GM18909 (cell line): ENCODE measurements at regions not wholly inside any gene's neighbourhood (a gene's known extent, or its start where the extent isn't known, plus 50 kb on each side); places are given as distances from the start of the nearest gene placed in this dataset.

Experiments used
- ATAC-seq: cut with Tn5 transposase; IDR thresholded peaks from one replicate; pipeline ENCODE4 v1.9.1; 2021; ENCODE audit warnings: mild to moderate bottlenecking; ENCODE audit not compliant: unreplicated experiment, poor library complexity

- ATAC-seq: no peak
Measured at GRCh38 chr9:3733039-3733408, 207.2 kb upstream of the RFX3 start.

DNA sequence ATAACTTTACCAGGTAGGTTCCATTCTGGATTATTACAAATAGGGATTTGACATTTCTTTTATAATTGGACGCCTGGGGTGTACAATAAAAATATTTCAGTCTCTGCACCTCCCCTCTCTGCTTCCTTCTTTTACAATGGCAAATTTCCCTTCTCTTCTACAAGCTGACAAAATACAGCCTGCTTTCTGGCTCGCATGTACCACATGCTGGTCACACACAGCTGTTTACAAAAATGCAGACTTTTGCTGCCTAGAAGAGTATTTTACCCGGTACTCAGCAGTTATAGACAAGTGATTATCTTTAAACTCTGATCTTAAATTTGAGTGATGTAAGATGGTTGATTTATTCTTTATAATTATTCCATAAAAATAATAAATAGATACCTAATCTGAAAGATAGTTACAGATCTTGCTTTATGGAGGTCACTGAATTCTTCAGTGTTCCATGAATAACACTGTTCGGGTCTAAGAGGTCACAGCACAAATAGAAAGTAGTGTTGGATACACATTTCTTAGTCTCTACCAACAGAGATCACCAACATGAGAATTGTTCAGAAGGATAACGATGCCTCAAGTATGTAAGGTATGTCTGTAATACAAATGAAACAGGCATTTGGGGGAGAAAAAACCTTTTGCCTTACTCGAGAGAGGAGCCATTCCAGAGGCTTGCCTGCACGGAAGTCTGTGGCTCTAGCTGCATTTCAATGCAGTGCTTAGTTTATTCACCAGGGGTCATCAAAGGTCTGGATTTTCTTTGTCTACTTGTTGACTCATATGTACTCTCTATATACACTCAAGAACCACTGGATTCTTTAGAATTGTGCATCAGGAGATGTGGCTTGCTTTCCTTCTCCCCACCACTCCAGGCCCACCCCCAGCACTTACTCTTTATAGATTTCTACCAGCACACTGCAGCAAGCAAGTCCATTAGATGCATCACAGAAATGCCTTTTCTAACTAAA lies 206.6 kb upstream of the RFX3 start:
- ATAC-seq: peak; percentile 92

DNA sequence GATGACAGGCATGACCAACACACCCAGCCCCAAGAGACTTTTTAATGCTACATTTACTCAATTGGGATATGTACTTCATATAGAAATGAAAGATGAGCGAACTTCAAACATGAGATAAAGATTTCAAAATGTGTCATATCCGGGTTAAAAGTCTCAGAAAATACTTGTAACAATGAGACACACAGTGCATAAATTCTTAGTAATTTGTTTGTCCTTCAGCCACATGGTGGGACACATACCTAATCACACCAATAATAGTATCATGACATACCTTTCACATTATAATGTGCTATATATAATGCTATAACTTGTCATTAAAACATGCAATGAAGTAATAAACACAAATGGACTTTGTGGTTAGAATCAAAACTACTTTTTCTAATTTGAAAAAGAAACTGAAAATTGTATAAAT lies 204.7 kb upstream of the RFX3 start:
- ATAC-seq: no peak

DNA sequence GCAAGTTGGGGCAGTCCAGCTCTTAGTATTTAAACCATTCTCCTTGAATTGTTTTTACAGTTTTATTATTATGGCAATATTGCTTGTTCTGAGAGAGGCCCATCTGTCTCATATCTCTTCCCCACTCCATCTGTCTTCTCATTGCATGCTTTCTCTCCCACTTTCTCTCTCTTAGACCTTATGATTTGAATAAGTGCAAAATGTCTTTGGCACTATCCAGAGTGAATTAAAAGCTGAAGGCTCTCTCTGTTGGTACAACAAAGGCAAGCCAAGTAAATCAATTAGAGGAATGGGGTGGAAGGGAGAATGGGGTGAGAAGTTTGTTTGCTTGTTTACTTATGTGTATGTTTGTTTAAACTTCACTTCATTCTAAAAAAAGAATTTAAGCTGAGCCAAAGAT lies 195.3 kb upstream of the RFX3 start:
- no peak for ATAC-seq

GRCh38 chr9:3719286-3719685 lies 193.5 kb upstream of the RFX3 start:
- ATAC-seq: no peak

DNA sequence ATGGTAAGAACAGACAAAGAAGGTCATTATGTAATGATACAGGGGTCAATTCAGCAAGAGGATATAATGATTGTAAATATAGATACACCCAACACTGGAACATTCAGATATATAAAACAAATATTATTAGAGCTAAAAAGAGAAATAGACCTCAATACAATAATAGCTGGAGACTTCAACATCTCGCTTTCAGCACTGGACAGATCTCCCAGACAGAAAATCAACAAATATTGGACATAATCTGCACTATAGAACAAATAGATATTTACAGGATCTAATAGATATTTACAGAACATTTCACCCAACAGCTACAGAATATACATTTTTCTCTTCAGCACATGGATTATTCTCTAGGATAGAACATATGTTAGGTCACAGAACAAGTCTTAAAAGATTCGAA lies 190.6 kb upstream of the RFX3 start:
- ATAC-seq: no peak

- no peak for ATAC-seq
Measured at GRCh38 chr9:3708751-3709150, 182.9 kb upstream of the RFX3 start.

- no peak for ATAC-seq
Measured at GRCh38 chr9:3704890-3705289, 179.1 kb upstream of the RFX3 start.

DNA sequence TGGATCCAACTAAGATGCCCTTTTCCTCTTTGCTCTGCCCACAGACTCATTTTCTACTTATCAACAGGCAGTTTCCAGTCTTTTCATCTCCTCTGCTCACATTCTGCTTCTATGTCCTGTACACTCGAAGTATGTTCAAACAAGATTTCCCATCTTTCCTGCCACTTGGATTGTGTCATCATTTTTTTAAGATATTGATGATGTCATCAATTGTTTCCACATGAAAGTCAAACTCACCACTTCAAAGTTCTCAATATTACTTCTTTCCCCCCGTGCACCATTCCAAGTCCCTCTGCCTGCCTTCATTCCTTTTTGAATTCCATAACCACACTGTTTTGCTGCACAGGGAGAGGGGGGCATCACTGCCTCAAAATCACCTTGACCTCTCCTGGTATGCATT lies 175.0 kb upstream of the RFX3 start:
- ATAC-seq: no peak

DNA sequence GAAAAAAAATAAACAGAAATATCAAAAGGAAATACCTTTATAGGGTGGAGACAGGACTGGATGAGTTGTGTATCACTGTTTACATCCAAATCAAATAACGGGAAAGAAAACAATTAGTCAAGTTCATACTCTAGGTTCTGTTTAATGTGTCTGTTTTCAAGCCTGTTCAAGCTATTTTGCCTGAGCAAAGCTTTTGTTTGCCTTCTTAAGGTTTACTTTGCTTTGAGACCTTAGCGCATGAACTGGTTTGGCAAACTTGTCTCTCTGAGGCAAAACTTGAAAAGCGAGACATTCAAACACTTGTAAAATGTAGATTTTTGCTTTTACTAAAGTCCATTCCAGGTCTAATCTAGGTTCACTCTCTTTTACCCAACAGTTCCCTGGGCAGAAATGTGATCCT lies 174.1 kb upstream of the RFX3 start:
- no peak for ATAC-seq

GRCh38 chr9:3698531-3698930 lies 172.7 kb upstream of the RFX3 start:
- ATAC-seq: no peak

DNA sequence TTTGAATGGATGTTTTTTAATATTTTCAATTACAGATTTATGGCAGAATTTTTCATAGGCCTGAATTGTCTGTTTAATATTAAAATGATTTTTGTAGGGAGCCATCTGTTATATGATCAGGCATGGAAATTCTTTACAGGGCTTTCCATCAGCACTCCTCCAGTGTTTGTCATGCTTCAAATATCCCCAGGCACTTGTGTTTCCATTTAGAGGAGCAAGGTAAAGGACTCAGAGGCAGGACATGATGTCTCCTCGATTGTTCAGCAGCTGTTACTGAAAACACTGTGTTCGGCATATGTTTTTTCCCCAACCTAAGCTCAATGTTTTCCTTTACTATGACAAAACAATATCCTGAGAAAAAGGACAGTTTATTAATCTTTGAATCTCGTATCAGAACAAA lies 172.3 kb upstream of the RFX3 start:
- ATAC-seq: no peak

DNA sequence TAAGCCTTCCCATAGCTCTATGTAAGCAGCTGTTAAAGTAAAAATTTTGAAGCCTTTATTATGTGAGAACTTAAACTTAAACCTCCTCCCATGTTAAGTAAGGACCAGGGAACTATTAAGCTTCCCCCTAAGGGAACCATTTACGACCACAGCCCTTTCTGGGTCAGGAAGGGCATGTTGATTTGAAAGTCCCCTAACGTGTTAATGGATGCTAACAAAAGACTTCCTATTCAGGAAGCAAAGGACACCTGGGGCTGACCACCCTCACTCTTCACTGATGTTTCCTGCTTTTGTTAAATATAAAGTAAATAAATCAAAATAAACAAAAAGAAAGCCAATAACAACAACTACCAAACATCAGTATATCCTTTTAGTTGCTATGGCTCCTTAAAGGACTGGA lies 170.6 kb upstream of the RFX3 start:
- ATAC-seq: no peak

- ATAC-seq: no peak
Measured at GRCh38 chr9:3692606-3693005, 166.8 kb upstream of the RFX3 start.

DNA sequence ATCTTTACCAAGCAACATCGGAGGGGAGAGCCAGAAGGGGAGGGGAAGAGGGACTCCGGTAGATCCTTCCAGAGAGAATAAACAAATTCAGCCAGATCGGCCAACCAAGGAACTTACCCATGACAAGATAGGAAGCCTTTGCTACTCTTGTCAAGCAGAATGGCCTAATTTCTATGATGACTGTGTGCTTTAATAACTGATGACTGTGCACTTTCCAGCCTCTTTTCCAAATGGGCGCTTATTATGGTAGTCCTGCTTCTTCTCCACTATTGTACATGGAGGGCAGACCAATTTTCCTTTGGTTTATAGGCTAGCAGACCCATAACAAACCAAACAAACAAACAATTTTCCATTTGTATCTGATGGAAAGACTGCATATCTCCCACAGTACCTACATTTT lies 163.8 kb upstream of the RFX3 start:
- ATAC-seq: no peak

DNA sequence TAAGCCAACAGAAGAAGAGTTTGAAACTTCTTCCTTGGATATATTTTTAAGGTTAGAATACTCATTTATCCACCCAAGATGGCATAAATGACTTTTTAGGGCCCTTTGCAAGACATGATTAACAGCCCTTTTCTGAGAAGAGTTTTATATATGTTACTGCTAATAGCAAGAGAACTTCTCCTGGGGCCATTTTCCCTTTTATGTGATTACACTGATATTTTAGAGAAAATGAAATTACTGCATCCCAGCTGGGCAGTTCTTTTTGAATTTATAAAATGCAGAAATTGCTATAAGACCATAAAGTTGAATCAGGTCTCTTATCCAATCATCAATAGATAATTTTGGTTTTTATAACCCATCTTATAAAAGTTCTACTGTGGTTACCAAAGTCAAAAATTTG lies 161.3 kb upstream of the RFX3 start:
- no peak for ATAC-seq

- ATAC-seq: no peak
Measured at GRCh38 chr9:3682186-3682585, 156.4 kb upstream of the RFX3 start.

DNA sequence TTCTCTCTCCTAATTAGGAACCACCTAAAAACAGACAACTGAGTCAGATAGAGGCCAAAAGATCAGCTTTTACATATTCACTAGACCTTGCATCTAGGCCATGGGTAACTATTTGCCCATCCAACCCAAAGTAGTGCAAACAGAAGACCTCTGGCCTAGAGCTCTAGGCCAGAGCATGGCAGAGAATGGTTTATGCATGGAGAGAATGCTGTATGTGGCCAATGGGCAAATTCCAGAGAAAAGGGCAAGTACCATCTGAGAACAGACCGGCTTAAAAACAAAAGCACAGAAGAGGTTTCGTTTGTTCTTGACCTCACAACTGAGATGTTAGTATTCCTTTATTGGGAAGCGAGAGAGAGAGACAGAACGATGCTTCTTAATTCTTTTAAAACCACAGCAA lies 151.7 kb upstream of the RFX3 start:
- no peak for ATAC-seq

- no peak for ATAC-seq
Measured at GRCh38 chr9:3676766-3677165, 151.0 kb upstream of the RFX3 start.

DNA sequence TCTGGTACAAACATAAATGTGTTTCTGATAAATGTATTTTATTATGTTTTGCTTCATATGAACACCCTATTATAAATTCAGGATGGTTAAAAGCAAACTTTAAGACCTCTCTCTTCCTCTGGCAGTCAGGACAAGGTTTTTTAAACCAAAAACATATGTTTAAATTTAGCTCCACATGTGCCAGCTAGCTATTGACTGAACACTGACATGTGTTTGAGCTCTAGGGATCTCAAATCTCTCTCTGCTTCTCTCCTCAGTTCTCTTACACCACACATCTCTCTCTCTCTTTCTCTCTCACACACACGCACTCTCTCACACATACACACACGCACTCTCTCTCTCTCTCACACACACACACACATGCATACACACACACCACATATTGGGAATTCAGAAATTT lies 150.1 kb upstream of the RFX3 start:
- ATAC-seq: no peak

GRCh38 chr9:3674561-3674960 lies 148.8 kb upstream of the RFX3 start:
- ATAC-seq: no peak

DNA sequence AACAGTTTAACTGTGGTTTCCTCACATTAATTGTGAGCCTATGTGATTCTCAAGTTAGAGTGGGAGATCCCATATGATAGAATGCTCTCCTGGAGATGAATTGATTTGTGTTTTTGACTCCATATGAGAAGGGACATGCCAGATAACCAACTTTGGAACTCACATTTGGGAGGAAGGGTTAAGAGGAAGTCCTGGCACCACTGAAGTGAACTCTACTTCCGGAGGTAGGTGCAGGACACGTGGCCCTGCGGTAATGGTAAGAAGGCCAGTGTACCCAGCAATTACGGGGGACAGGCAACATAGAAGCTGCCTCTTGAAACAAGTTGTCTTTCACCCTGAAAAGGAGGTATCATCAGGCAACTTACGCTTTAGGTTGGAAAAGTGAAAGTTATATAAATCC lies 146.6 kb upstream of the RFX3 start:
- no peak for ATAC-seq
